Uterus (tissue), 2 donors: ENCODE measurements at regions not wholly inside any gene's neighbourhood (a gene's known extent, or its start where the extent isn't known, plus 50 kb on each side); places are given as distances from the start of the nearest gene placed in this dataset.

Source experiments
- CTCF ChIP-seq, 4 experiments: fragments of 200-600 bp in 2 of 4; fragments of 450-650 bp in 2 of 4; sonication (generic) in 2 of 4; IDR thresholded peaks; one replicate each; pipeline ENCODE4 v1.5.1; 2016 to 2019; ENCODE audit warnings: antibody characterized with exemption in 4 of 4, mild to moderate bottlenecking in 2 of 4, moderate library complexity in 1 of 4
- POLR2A ChIP-seq, 2 donors: fragments of 450-650 bp; IDR thresholded peaks; one replicate each; pipeline ENCODE4 v1.6.1; 2016; ENCODE audit warnings: antibody characterized with exemption in 2 of 2, mild to moderate bottlenecking in 1 of 2, moderate library complexity in 1 of 2

GRCh38 chr17:33816036-33816435, 439.0 kb upstream of the CCL2 start:
- TF ChIP-seq CTCF (IDR thresholded peaks at IDR 0.05) (no peak), POLR2A (IDR thresholded peaks at IDR 0.05) (no peak)
